ENCODE measurements at regions not wholly inside any gene's neighbourhood (a gene's known extent, or its start where the extent isn't known, plus 50 kb on each side); places are given as distances from the start of the nearest gene placed in this dataset.

DNA sequence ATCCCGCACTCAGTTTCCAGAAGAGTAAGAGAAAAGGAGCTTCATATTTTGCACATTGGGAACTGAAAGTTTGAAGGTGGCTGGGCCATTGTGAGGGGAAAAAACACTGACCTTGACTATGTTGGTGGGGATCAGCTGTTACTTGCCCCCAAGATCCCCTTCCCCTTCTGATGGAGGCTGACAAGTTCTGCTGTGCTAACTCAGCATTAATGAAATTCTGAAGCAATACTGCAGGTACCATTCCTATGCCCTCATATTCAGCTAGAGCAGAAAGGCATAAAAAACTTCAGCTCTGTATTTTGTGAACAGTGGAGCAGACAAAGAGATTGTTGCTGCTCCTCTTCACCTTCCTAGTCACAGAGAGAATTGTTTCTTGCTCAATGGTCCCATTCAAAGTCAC is 1013.8 kb upstream of the C9orf72 start:
- no peaks in the 10 kb centered on the region for H3K27me3 ChIP-seq (ENCODE audit: low read depth, low read length)
- no peak overlapping the region for H3K9ac ChIP-seq (ENCODE audit: low read length)
- no peaks in the 10 kb centered on the region for H3K36me3 ChIP-seq (replicated peaks; ENCODE audit: low read depth, low read length)
- no peak for TF ChIP-seq EZH2phosphoT487 (IDR thresholded peaks at IDR 0.05; ENCODE audit: low read depth)
- no peak for TF ChIP-seq CTCF (IDR thresholded peaks at IDR 0.05; ENCODE audit: low read depth, low read length)
- no peak overlapping the region for H2AFZ ChIP-seq (ENCODE audit: low read depth, low read length)
- H4K20me1 ChIP-seq (ENCODE audit: insufficient read depth, low read length), result no peaks in the 10 kb centered on the region
- H3K4me3 ChIP-seq (ENCODE audit: low read length), result no peak overlapping the region
- no peak overlapping the region for H3K27ac ChIP-seq (ENCODE audit: low read length)
- H3K9me3 ChIP-seq (ENCODE audit: insufficient read depth, low read length), result no peaks in the 10 kb centered on the region
- peaks cover 6% of the 10 kb centered on the region; the same call in 1 of the 2 replicates for H3K4me1 ChIP-seq (ENCODE audit: low read length)
- no peak overlapping the region for H3K4me2 ChIP-seq (ENCODE audit: low read length)
- H3K79me2 ChIP-seq (ENCODE audit: low read length), result no peaks in the 10 kb centered on the region

GRCh38 chr9:28598408-28598807 is 1025.1 kb upstream of the C9orf72 start:
- Histone ChIP-seq H4K20me1 (ENCODE audit: insufficient read depth, low read length) (no peaks in the 10 kb centered on the region), H3K36me3 (replicated peaks; ENCODE audit: low read depth, low read length) (no peaks in the 10 kb centered on the region), H2AFZ (ENCODE audit: low read depth, low read length) (no peak overlapping the region), H3K27ac (ENCODE audit: low read length) (no peak overlapping the region), H3K27me3 (ENCODE audit: low read depth, low read length) (no peaks in the 10 kb centered on the region), H3K4me3 (ENCODE audit: low read length) (no peak overlapping the region), H3K4me1 (ENCODE audit: low read length) (no peaks in the 10 kb centered on the region), H3K9ac (ENCODE audit: low read length) (no peak overlapping the region), H3K9me3 (ENCODE audit: insufficient read depth, low read length) (no peaks in the 10 kb centered on the region), H3K79me2 (ENCODE audit: low read length) (no peaks in the 10 kb centered on the region), H3K4me2 (ENCODE audit: low read length) (no peak overlapping the region)
- TF ChIP-seq EZH2phosphoT487 (IDR thresholded peaks at IDR 0.05; ENCODE audit: low read depth) (no peak), CTCF (IDR thresholded peaks at IDR 0.05; ENCODE audit: low read depth, low read length) (no peak)

- no peaks in the 10 kb centered on the region for H4K20me1 ChIP-seq (ENCODE audit: insufficient read depth, low read length)
- H3K27ac ChIP-seq (ENCODE audit: low read length), result no peak overlapping the region
- no peak overlapping the region for H3K9ac ChIP-seq (ENCODE audit: low read length)
- no peaks in the 10 kb centered on the region for H3K79me2 ChIP-seq (ENCODE audit: low read length)
- H3K4me2 ChIP-seq (ENCODE audit: low read length), result no peak overlapping the region
- H3K36me3 ChIP-seq (replicated peaks; ENCODE audit: low read depth, low read length), result no peaks in the 10 kb centered on the region
- H3K4me3 ChIP-seq (ENCODE audit: low read length), result no peak overlapping the region
- no peaks in the 10 kb centered on the region for H3K9me3 ChIP-seq (ENCODE audit: insufficient read depth, low read length)
- no peaks in the 10 kb centered on the region for H3K4me1 ChIP-seq (ENCODE audit: low read length)
- no peaks in the 10 kb centered on the region for H3K27me3 ChIP-seq (ENCODE audit: low read depth, low read length)
- H2AFZ ChIP-seq (ENCODE audit: low read depth, low read length), result no peak overlapping the region
- TF ChIP-seq EZH2phosphoT487 (IDR thresholded peaks at IDR 0.05; ENCODE audit: low read depth) (no peak), CTCF (IDR thresholded peaks at IDR 0.05; ENCODE audit: low read depth, low read length) (no peak)
Observed at GRCh38 chr9:28600226-28600625, 1026.9 kb upstream of the C9orf72 start.

DNA sequence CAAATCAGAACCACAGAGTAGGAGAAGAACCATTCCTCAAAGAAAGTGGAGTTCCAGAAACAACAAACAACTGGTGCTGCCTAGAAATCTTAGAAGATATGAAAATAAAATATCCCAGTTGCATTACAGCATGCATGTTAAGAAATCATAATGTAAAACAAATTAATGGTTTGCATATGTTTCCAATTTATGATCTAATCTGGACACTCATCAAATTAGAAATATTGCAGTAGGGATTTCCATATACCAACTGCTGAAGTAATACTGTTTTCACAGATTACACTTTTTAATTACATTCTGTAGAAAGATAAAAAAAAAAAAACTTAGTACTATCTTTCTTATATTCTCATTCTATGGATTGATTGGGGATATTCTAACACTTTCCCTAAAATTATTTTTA is 1034.6 kb upstream of the C9orf72 start:
- H3K9me3 ChIP-seq (ENCODE audit: insufficient read depth, low read length), result no peaks in the 10 kb centered on the region
- H3K4me1 ChIP-seq (ENCODE audit: low read length), result peaks cover 16% of the 10 kb centered on the region
- no peak overlapping the region for H3K27ac ChIP-seq (ENCODE audit: low read length)
- no peak overlapping the region for H3K9ac ChIP-seq (ENCODE audit: low read length)
- no peaks in the 10 kb centered on the region for H3K36me3 ChIP-seq (replicated peaks; ENCODE audit: low read depth, low read length)
- H3K79me2 ChIP-seq (ENCODE audit: low read length), result no peaks in the 10 kb centered on the region
- TF ChIP-seq EZH2phosphoT487 (IDR thresholded peaks at IDR 0.05; ENCODE audit: low read depth) (no peak), CTCF (IDR thresholded peaks at IDR 0.05; ENCODE audit: low read depth, low read length) (no peak)
- no peak overlapping the region for H3K4me3 ChIP-seq (ENCODE audit: low read length)
- H3K27me3 ChIP-seq (ENCODE audit: low read depth, low read length), result no peaks in the 10 kb centered on the region
- no peak overlapping the region for H2AFZ ChIP-seq (ENCODE audit: low read depth, low read length)
- H3K4me2 ChIP-seq (ENCODE audit: low read length), result no peak overlapping the region
- no peaks in the 10 kb centered on the region for H4K20me1 ChIP-seq (ENCODE audit: insufficient read depth, low read length)
